GM23248 (cell line): ENCODE measurements at regions not wholly inside any gene's neighbourhood (a gene's known extent, or its start where the extent isn't known, plus 50 kb on each side); places are given as distances from the start of the nearest gene placed in this dataset.

ENCODE experiments used
- DNase-seq: peaks from one replicate; pipeline ENCODE4 v3.0.0-alpha.2; 2015
- H2AFZ ChIP-seq: fragments of 200-600 bp; sonication (generic); 2 replicates; pipeline ENCODE4 v1.6.1; 2016; ENCODE audit warnings: antibody characterized with exemption
- H3F3A ChIP-seq: fragments of 200-600 bp; sonication (generic); 2 replicates; pipeline ENCODE4 v1.6.1; 2016; ENCODE audit warnings: mild to moderate bottlenecking, antibody characterized with exemption, mixed run types; ENCODE audit not compliant: insufficient read depth
- H3K27ac ChIP-seq: fragments of 200-600 bp; sonication (generic); 2 replicates; pipeline ENCODE4 v1.5.1; 2016; ENCODE audit warnings: mild to moderate bottlenecking
- H3K27me3 ChIP-seq: fragments of 200-600 bp; sonication (generic); replicated peaks from 2 replicates; pipeline ENCODE4 v1.6.1; 2016; ENCODE audit warnings: mild to moderate bottlenecking; ENCODE audit not compliant: insufficient read depth
- H3K36me3 ChIP-seq: fragments of 200-600 bp; sonication (generic); 2 replicates; pipeline ENCODE4 v1.6.1; 2016; ENCODE audit warnings: low read depth, mild to moderate bottlenecking
- H3K4me1 ChIP-seq: fragments of 200-600 bp; sonication (generic); 2 replicates; pipeline ENCODE4 v1.6.1; 2016; ENCODE audit warnings: mild to moderate bottlenecking; ENCODE audit not compliant: insufficient read depth
- H3K4me2 ChIP-seq: fragments of 200-600 bp; sonication (generic); one replicate; pipeline ENCODE4 v1.6.1; 2016; ENCODE audit warnings: mild to moderate bottlenecking; ENCODE audit not compliant: unreplicated experiment
- H3K4me3 ChIP-seq: fragments of 200-600 bp; sonication (generic); 2 replicates; pipeline ENCODE4 v1.5.1; 2016; ENCODE audit warnings: mild to moderate bottlenecking
- H3K79me2 ChIP-seq: fragments of 200-600 bp; sonication (generic); 2 replicates; pipeline ENCODE4 v1.6.1; 2016; ENCODE audit warnings: mild to moderate bottlenecking; ENCODE audit not compliant: insufficient read depth
- H3K9ac ChIP-seq: fragments of 200-600 bp; sonication (generic); 2 replicates; pipeline ENCODE4 v1.6.1; 2016; ENCODE audit warnings: mild to moderate bottlenecking
- H3K9me2 ChIP-seq: fragments of 200-600 bp; sonication (generic); 2 replicates; pipeline ENCODE4 v1.6.1; 2016; ENCODE audit warnings: mixed run types, mild to moderate bottlenecking, moderate library complexity; ENCODE audit not compliant: insufficient read depth
- H3K9me3 ChIP-seq: fragments of 200-600 bp; sonication (generic); one replicate; pipeline ENCODE4 v1.6.1; 2017; ENCODE audit warnings: low read depth
- H4K20me1 ChIP-seq: fragments of 200-600 bp; sonication (generic); 2 replicates; pipeline ENCODE4 v1.6.0; 2016; ENCODE audit not compliant: insufficient read depth
- EZH2 ChIP-seq: fragments of 200-600 bp; sonication (generic); IDR thresholded peaks from 2 replicates; pipeline ENCODE4 v1.6.1; 2018; ENCODE audit warnings: antibody characterized with exemption, mild to moderate bottlenecking; ENCODE audit not compliant: insufficient read depth, poor library complexity, severe bottlenecking
- EZH2phosphoT487 ChIP-seq: fragments of 200-600 bp; sonication (generic); IDR thresholded peaks from 2 replicates; pipeline ENCODE4 v1.6.1; 2018; ENCODE audit warnings: antibody characterized with exemption, moderate library complexity, mild to moderate bottlenecking, low read depth; ENCODE audit not compliant: insufficient read depth
- WGBS, 2 experiments: methylation state at CpG; one replicate each; pipeline ENCODE4 v1.1.6; 2015 to 2017; ENCODE audit warnings: low lambda C conversion rate in 2 of 2, low coverage in 1 of 2; ENCODE audit errors: missing lambda C conversion rate in 2 of 2; 5-methylcytosine and 5-hydroxymethylcytosine counted together
- in situ Hi-C: fragments of 300-500 bp; cut with MboI; formaldehyde crosslinking; loops from 2 replicates; pipeline ENCODE4 v1.15.0; 2020

DNA sequence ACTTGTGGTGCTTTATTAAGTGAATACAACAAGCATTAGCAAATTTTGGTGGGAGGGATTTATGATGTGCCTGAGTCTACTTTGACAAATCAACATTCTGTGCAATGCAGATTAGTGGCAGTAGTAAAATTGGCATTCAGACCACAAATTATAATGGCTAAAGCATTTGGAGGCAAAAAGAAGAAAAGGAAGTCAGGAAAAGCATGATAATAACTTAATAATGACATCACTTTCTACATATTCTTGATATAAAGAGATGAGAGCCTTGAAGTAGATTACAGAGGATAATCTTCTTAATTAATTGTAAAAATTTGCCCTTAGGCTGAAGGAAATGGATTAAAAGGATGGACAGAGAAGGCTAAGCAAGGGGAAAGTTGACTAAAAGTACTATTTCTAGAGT is 126.0 kb downstream of the SLC6A15 start:
- H3K4me3 ChIP-seq, result no peak overlapping the region
- in situ Hi-C loops, result no loop called here

DNA sequence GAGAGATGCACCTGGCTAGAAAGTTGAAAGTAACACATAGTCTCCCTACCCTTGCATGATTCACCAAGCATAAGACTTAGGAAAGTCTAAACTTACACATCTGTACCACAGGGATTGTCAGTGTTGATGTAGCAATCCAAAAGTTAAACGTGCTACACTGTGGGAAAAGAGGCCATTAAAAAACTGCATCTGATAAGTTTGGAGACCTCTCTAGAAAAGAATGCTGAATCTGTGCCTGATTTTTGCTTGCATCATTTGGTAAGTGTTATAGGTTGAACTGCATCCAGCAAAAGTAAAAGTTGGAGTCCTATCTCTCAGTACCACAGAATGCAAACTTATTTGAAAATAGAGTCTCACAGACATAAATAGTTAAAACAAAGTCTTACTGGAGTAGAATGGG is 126.6 kb downstream of the SLC6A15 start:
- DNase-seq, result no peak
- Histone ChIP-seq H3K27me3 (no peaks in the 10 kb centered on the region), H3K4me2 (no peak overlapping the region), H4K20me1 (no peaks in the 10 kb centered on the region), H3F3A (peaks cover 5% of the 10 kb centered on the region; the same call in 1 of the 2 replicates), H3K9me2 (no peaks in the 10 kb centered on the region), H3K36me3 (no peaks in the 10 kb centered on the region), H3K4me1 (peaks cover 34% of the 10 kb centered on the region), H3K4me3 (no peak overlapping the region), H2AFZ (no peak overlapping the region), H3K27ac (no peak overlapping the region), H3K9me3 (no peaks in the 10 kb centered on the region), H3K79me2 (no peaks in the 10 kb centered on the region), H3K9ac (no peak overlapping the region)
- in situ Hi-C loops, result no loop called here
- TF ChIP-seq EZH2, result no peak
- TF ChIP-seq EZH2phosphoT487, result no peak
- WGBS, 2 experiments, result 16 to 23% methylated on average over 1 of the region's 1 CpG

More for the DNA sequence above, 126.0 kb downstream of the SLC6A15 start:
- H2AFZ ChIP-seq, result no peak overlapping the region
- H3K36me3 ChIP-seq, result no peaks in the 10 kb centered on the region
- DNase-seq, result no peak
- H3K4me2 ChIP-seq, result no peak overlapping the region
- no peaks in the 10 kb centered on the region for H4K20me1 ChIP-seq
- H3K9me3 ChIP-seq, result no peaks in the 10 kb centered on the region
- TF ChIP-seq EZH2phosphoT487 (no peak), EZH2 (no peak)
- H3F3A ChIP-seq, result peaks cover 6% of the 10 kb centered on the region; the same call in 1 of the 2 replicates
- H3K27me3 ChIP-seq, result no peaks in the 10 kb centered on the region
- H3K9ac ChIP-seq, result no peak overlapping the region
- no peaks in the 10 kb centered on the region for H3K79me2 ChIP-seq
- H3K27ac ChIP-seq, result no peak overlapping the region
- H3K9me2 ChIP-seq, result no peaks in the 10 kb centered on the region
- peaks cover 41% of the 10 kb centered on the region for H3K4me1 ChIP-seq

DNA sequence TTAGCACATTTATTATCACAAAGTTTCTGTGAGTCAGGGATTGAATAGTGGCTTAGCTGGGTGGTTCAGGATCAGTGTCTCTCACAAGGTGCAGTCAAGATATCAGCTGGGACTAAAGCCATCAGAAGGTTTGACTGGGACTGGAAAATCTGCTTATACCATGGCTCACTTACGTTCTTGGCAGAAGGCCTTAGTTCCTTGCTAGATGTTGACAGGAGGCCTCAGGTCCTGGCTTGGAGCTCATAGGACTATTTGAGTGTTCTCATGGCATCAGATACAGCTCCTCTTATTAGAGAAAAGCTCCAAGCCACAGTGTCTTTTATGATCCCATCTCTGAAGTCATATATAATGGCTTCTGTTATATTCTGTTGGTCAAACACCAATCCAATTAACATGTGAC is 127.3 kb downstream of the SLC6A15 start:
- Histone ChIP-seq H3F3A (no peaks in the 10 kb centered on the region), H3K9me2 (no peaks in the 10 kb centered on the region), H3K4me1 (peaks cover 30% of the 10 kb centered on the region), H3K9ac (no peak overlapping the region), H4K20me1 (no peaks in the 10 kb centered on the region), H3K27me3 (no peaks in the 10 kb centered on the region), H3K27ac (no peak overlapping the region), H3K36me3 (no peaks in the 10 kb centered on the region), H3K79me2 (no peaks in the 10 kb centered on the region), H3K4me2 (no peak overlapping the region), H3K9me3 (no peaks in the 10 kb centered on the region), H3K4me3 (no peak overlapping the region), H2AFZ (no peak overlapping the region)
- in situ Hi-C loops, result no loop called here
- WGBS, 2 experiments, result 89 to 95% methylated on average over 1 of the region's 1 CpG
- no peak for TF ChIP-seq EZH2phosphoT487
- TF ChIP-seq EZH2, result no peak
- DNase-seq, result no peak

DNA sequence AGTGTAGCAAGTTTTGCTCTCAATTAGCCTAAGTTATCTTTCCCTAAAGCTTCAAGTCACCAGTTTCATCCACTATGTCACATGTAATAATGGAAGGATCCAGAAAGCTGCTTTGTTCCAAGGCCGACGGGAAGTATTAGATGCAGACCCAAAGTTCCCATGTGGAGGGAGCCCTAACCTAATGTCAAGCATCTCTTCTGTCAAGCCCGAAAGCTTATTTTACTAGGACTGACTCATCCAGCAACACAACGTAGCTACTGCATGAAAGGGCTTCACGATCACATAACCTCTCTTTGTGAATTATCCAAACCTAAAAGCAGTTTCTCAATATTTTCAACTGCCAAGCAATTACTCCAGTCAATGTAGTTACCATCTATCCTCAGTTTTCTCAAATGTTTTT is 133.4 kb downstream of the SLC6A15 start:
- in situ Hi-C loops, result no loop called here
- H3K27ac ChIP-seq, result no peak overlapping the region
- 93 to 94% methylated on average over 5 of the region's 5 CpGs for WGBS, 2 experiments
- no peaks in the 10 kb centered on the region for H3K27me3 ChIP-seq
- no peaks in the 10 kb centered on the region for H4K20me1 ChIP-seq
- no peaks in the 10 kb centered on the region for H3K79me2 ChIP-seq
- no peak for DNase-seq
- no peak overlapping the region for H3K4me3 ChIP-seq
- H3F3A ChIP-seq, result no peaks in the 10 kb centered on the region
- H3K9ac ChIP-seq, result no peak overlapping the region
- no peaks in the 10 kb centered on the region for H3K36me3 ChIP-seq
- no peaks in the 10 kb centered on the region for H3K9me2 ChIP-seq
- H2AFZ ChIP-seq, result no peak overlapping the region
- H3K4me1 ChIP-seq, result no peaks in the 10 kb centered on the region
- H3K9me3 ChIP-seq, result no peaks in the 10 kb centered on the region
- H3K4me2 ChIP-seq, result no peak overlapping the region
- TF ChIP-seq EZH2phosphoT487, result no peak
- no peak for TF ChIP-seq EZH2

DNA sequence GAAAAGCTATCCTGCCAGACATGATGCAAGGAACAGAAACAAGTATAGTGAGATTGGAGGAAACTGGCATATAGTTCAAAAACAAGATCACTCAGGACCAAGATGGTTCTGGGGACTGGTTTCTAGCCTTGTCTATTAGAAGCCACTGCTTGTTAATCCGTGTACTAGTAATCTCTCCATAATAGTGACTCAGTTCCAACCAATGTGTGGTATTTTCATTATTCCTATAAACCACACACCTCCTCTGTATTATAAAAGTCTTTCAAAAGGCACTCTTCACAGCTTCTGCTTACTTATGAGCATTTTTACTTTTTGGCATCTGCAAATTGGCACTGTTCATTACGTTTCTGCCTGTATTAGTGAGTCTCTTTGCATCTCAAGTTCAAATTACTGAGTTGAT is 140.3 kb downstream of the SLC6A15 start:
- peak; percentile 35 for DNase-seq
- Histone ChIP-seq H2AFZ (peak overlapping the region; percentile 3; the same call in 1 of the 2 replicates), H3K27me3 (no peaks in the 10 kb centered on the region), H3K9ac (no peak overlapping the region), H3K79me2 (no peaks in the 10 kb centered on the region), H3K4me1 (peaks cover 6% of the 10 kb centered on the region; the same call in 1 of the 2 replicates), H3K9me2 (no peaks in the 10 kb centered on the region), H3F3A (no peaks in the 10 kb centered on the region), H3K4me3 (no peak overlapping the region), H3K4me2 (no peak overlapping the region), H3K9me3 (no peaks in the 10 kb centered on the region), H3K36me3 (no peaks in the 10 kb centered on the region), H3K27ac (no peak overlapping the region), H4K20me1 (no peaks in the 10 kb centered on the region)
- in situ Hi-C loops, result no loop called here
- WGBS, 2 experiments, result 19 to 21% methylated on average over 2 of the region's 2 CpGs
- TF ChIP-seq EZH2phosphoT487, result no peak
- TF ChIP-seq EZH2, result no peak
